Caco-2 (cell line): ENCODE measurements at regions not wholly inside any gene's neighbourhood (a gene's known extent, or its start where the extent isn't known, plus 50 kb on each side); places are given as distances from the start of the nearest gene placed in this dataset.

ENCODE experiments used
- BruUV-seq: library from RNA; stranded (reverse); fragments of 400-500 nt; replicated peaks from 2 replicates; lab custom pipeline; 2021; lab: Mats Ljungman, UMichigan
- CTCF ChIA-PET: fragments of 300-600 bp; sonication (Branson Sonifier 250); formaldehyde crosslinking; loops from one replicate; lab custom pipeline; 2022; ENCODE audit warnings: antibody characterized with exemption; lab: Charles Lee
- POLR2A ChIA-PET: fragments of 300-600 bp; sonication (Branson Sonifier 250); formaldehyde crosslinking; loops from one replicate; lab custom pipeline; 2022; ENCODE audit warnings: antibody characterized with exemption; lab: Charles Lee
- DNase-seq, 2 experiments: peaks; one replicate each; pipeline versions ENCODE4 v3.0.0 to v3.0.0-alpha.2; 2020 to 2022
- H3K27me3 ChIP-seq: replicated peaks from 2 replicates; pipeline ENCODE4 v1.6.0; 2011; ENCODE audit warnings: low read length; ENCODE audit not compliant: control insufficient read depth, insufficient read depth
- H3K36me3 ChIP-seq: 2 replicates; pipeline ENCODE4 v1.5.1; 2011; ENCODE audit warnings: low read length; ENCODE audit not compliant: control insufficient read depth, insufficient read depth
- H3K4me1 ChIP-seq: fragments of 250-450 bp; sonication (Bioruptor Pico); 2 replicates; pipeline ENCODE4 v1.5.1; 2020; ENCODE audit warnings: mild to moderate bottlenecking
- H3K4me3 ChIP-seq: 2 replicates; pipeline ENCODE4 v1.5.1; 2011; ENCODE audit warnings: low read depth, mild to moderate bottlenecking, control low read depth, low read length
- H3K9me3 ChIP-seq: fragments of 250-450 bp; sonication (Bioruptor Pico); 2 replicates; pipeline ENCODE4 v1.5.1; 2020; ENCODE audit warnings: mild to moderate bottlenecking, moderate library complexity
- H3K27ac Mint-ChIP-seq: one replicate; pipeline ENCODE4 v1.8.0; 2022; ENCODE audit warnings: mixed read lengths; ENCODE audit not compliant: unreplicated experiment
- H3K27me3 Mint-ChIP-seq: one replicate; pipeline ENCODE4 v1.8.0; 2022; ENCODE audit warnings: mixed read lengths; ENCODE audit not compliant: insufficient read depth, unreplicated experiment
- H3K36me3 Mint-ChIP-seq: one replicate; pipeline ENCODE4 v1.8.0; 2022; ENCODE audit warnings: mild to moderate bottlenecking, mixed read lengths; ENCODE audit not compliant: insufficient read depth, unreplicated experiment
- H3K4me1 Mint-ChIP-seq: one replicate; pipeline ENCODE4 v1.8.0; 2022; ENCODE audit warnings: low read depth, mixed read lengths; ENCODE audit not compliant: unreplicated experiment
- H3K4me3 Mint-ChIP-seq: one replicate; pipeline ENCODE4 v1.8.0; 2022; ENCODE audit warnings: mild to moderate bottlenecking, moderate library complexity, mixed read lengths; ENCODE audit not compliant: unreplicated experiment
- H3K9me3 Mint-ChIP-seq: one replicate; pipeline ENCODE4 v1.8.0; 2022; ENCODE audit warnings: mixed read lengths; ENCODE audit not compliant: unreplicated experiment
- CTCF ChIP-seq, 2 experiments: fragments of 200-600 bp in 1 of 2; IDR thresholded peaks; 1 replicate in 1 of 2; 2 replicates in 1 of 2; pipeline versions ENCODE4 v1.5.1 to v1.8.0; 2011 to 2022; ENCODE audit warnings: antibody characterized with exemption in 1 of 2, control low read depth in 1 of 2, inconsistent platforms in 1 of 2, low read depth in 1 of 2, low read length in 1 of 2, mild to moderate bottlenecking in 1 of 2, moderate library complexity in 1 of 2; ENCODE audit not compliant: insufficient read depth in 1 of 2, severe bottlenecking in 1 of 2, unreplicated experiment in 1 of 2
- intact Hi-C: fragments of 100-400 bp; cut with micrococcal nuclease; formaldehyde crosslinking; loops from one replicate; pipeline ENCODE4 v1.10.0; 2022; ENCODE audit not compliant: unreplicated experiment

GRCh38 chr4:123577225-123577906, 180.8 kb downstream of the SPRY1 start:
- ChIA-PET POLR2A (no interaction called here), CTCF (no interaction called here)
- Histone ChIP-seq H3K27me3 (no peaks in the 10 kb centered on the region), H3K9me3 (peaks cover 5% of the 10 kb centered on the region), H3K4me1 (no peaks in the 10 kb centered on the region), H3K4me3 (no peak overlapping the region), H3K36me3 (no peaks in the 10 kb centered on the region)
- Mint-ChIP-seq H3K36me3 (no peaks in the 10 kb centered on the region), H3K27me3 (no peaks in the 10 kb centered on the region), H3K4me3 (no peak overlapping the region), H3K27ac (no peak overlapping the region), H3K9me3 (peaks cover 27% of the 10 kb centered on the region), H3K4me1 (no peaks in the 10 kb centered on the region)
- BruUV-seq: no TSS peak
- intact Hi-C loops: no loop called here
- TF ChIP-seq CTCF (IDR thresholded peaks at IDR 0.05; ENCODE audit: insufficient read depth in 1 of 2, low read depth in 1 of 2, low read length in 1 of 2, severe bottlenecking in 1 of 2, unreplicated experiment in 1 of 2): no peak
- DNase-seq: no peak

GRCh38 chr4:123578276-123579029, 181.9 kb downstream of the SPRY1 start:
- Mint-ChIP-seq H3K27ac (no peak overlapping the region), H3K4me3 (no peak overlapping the region), H3K9me3 (peaks cover 27% of the 10 kb centered on the region), H3K27me3 (no peaks in the 10 kb centered on the region), H3K4me1 (no peaks in the 10 kb centered on the region), H3K36me3 (no peaks in the 10 kb centered on the region)
- intact Hi-C loops: no loop called here
- ChIA-PET POLR2A (no interaction called here), CTCF (no interaction called here)
- Histone ChIP-seq H3K4me1 (no peaks in the 10 kb centered on the region), H3K27me3 (no peaks in the 10 kb centered on the region), H3K36me3 (no peaks in the 10 kb centered on the region), H3K4me3 (no peak overlapping the region), H3K9me3 (peaks cover 5% of the 10 kb centered on the region)
- BruUV-seq: no TSS peak
- no peak for TF ChIP-seq CTCF (IDR thresholded peaks at IDR 0.05; ENCODE audit: insufficient read depth in 1 of 2, low read depth in 1 of 2, low read length in 1 of 2, severe bottlenecking in 1 of 2, unreplicated experiment in 1 of 2)
- DNase-seq: no peak

- intact Hi-C loops: no loop called here
- Histone ChIP-seq H3K4me3 (no peak overlapping the region), H3K9me3 (peaks cover 5% of the 10 kb centered on the region), H3K27me3 (no peaks in the 10 kb centered on the region), H3K36me3 (no peaks in the 10 kb centered on the region), H3K4me1 (no peaks in the 10 kb centered on the region)
- ChIA-PET POLR2A (no interaction called here), CTCF (no interaction called here)
- Mint-ChIP-seq H3K9me3 (peaks cover 27% of the 10 kb centered on the region), H3K4me1 (no peaks in the 10 kb centered on the region), H3K36me3 (no peaks in the 10 kb centered on the region), H3K27ac (no peak overlapping the region), H3K27me3 (no peaks in the 10 kb centered on the region), H3K4me3 (no peak overlapping the region)
- DNase-seq: no peak
- TF ChIP-seq CTCF (IDR thresholded peaks at IDR 0.05; ENCODE audit: insufficient read depth in 1 of 2, low read depth in 1 of 2, low read length in 1 of 2, severe bottlenecking in 1 of 2, unreplicated experiment in 1 of 2): no peak
- no TSS peak for BruUV-seq
These were observed 183.4 kb downstream of the SPRY1 start for GRCh38 chr4:123579961-123580360.
